SU-DHL-6 (cell line): ENCODE measurements at regions not wholly inside any gene's neighbourhood (a gene's known extent, or its start where the extent isn't known, plus 50 kb on each side); places are given as distances from the start of the nearest gene placed in this dataset.

ENCODE experiments used
- H2AFZ ChIP-seq: fragments of 200-600 bp; sonication (generic); 2 replicates; pipeline ENCODE4 v1.6.1; 2014; ENCODE audit warnings: low read depth, mild to moderate bottlenecking, moderate library complexity, mixed read lengths, antibody characterized with exemption, low read length; ENCODE audit not compliant: severe bottlenecking
- H3F3A ChIP-seq: fragments of 200-600 bp; shearing (Covaris generic); 2 replicates; pipeline ENCODE4 v1.6.0; 2016; ENCODE audit warnings: antibody characterized with exemption, mild to moderate bottlenecking; ENCODE audit not compliant: insufficient read depth
- H3K27ac ChIP-seq: fragments of 200-600 bp; sonication (generic); 2 replicates; pipeline ENCODE4 v1.5.1; 2016; ENCODE audit warnings: low read depth, mild to moderate bottlenecking, low read length, moderate library complexity, mixed read lengths
- H3K27me3 ChIP-seq: fragments of 200-600 bp; sonication (generic), shearing (Covaris generic); 2 replicates; pipeline ENCODE4 v1.6.0; 2014; ENCODE audit warnings: mild to moderate bottlenecking, low read length
- H3K36me3 ChIP-seq: fragments of 200-600 bp; sonication (generic); 2 replicates; pipeline ENCODE4 v1.6.1; 2014; ENCODE audit warnings: mild to moderate bottlenecking, low read length, mixed read lengths
- H3K4me2 ChIP-seq: fragments of 300-600, 200-600 bp; shearing (Covaris generic), sonication (generic); 2 replicates; pipeline ENCODE4 v1.6.0; 2014; ENCODE audit warnings: low read length, low read depth, mild to moderate bottlenecking; ENCODE audit not compliant: poor library complexity, severe bottlenecking
- H3K4me3 ChIP-seq: fragments of 200-600 bp; sonication (generic); 2 replicates; pipeline ENCODE4 v1.5.1; 2014; ENCODE audit warnings: antibody characterized with exemption, low read length, mild to moderate bottlenecking, mixed read lengths; ENCODE audit not compliant: insufficient read depth, poor library complexity, severe bottlenecking
- H3K79me2 ChIP-seq: fragments of 200-600 bp; sonication (generic); 2 replicates; pipeline ENCODE4 v1.6.1; 2014; ENCODE audit warnings: mild to moderate bottlenecking, low read length, moderate library complexity; ENCODE audit not compliant: insufficient read depth
- H3K9ac ChIP-seq: fragments of 200-600 bp; sonication (generic); 2 replicates; pipeline ENCODE4 v1.7.0; 2014; ENCODE audit warnings: mild to moderate bottlenecking, low read length
- H3K9me2 ChIP-seq: fragments of 200-600 bp; sonication (generic); replicated peaks from 2 replicates; pipeline ENCODE4 v1.6.1; 2014; ENCODE audit warnings: low read length; ENCODE audit not compliant: insufficient read depth
- H3K9me3 ChIP-seq: fragments of 200-600 bp; sonication (generic); 2 replicates; pipeline ENCODE4 v1.6.1; 2014; ENCODE audit warnings: low read length, mixed read lengths; ENCODE audit not compliant: insufficient read depth
- H4K20me1 ChIP-seq: fragments of 200-600 bp; sonication (generic); 2 replicates; pipeline ENCODE4 v1.6.1; 2014; ENCODE audit warnings: low read depth, mild to moderate bottlenecking, antibody characterized with exemption, low read length, moderate library complexity, mixed read lengths
- EZH2phosphoT487 ChIP-seq: fragments of 200-600 bp; sonication (generic), shearing (Covaris generic); conservative IDR thresholded peaks from 2 replicates; pipeline ENCODE4 v1.6.1; 2018; ENCODE audit warnings: mild to moderate bottlenecking, antibody characterized with exemption, low read length, moderate library complexity, mixed read lengths
- TF ChIP-seq, protein P1 (sequence below): fragments of 200-600 bp; sonication (generic); IDR thresholded peaks from one replicate; pipeline ENCODE4 v1.5.1; 2017; ENCODE audit warnings: antibody characterized with exemption, mild to moderate bottlenecking, low read length, moderate library complexity; ENCODE audit not compliant: insufficient read depth, poor library complexity, severe bottlenecking

DNA sequence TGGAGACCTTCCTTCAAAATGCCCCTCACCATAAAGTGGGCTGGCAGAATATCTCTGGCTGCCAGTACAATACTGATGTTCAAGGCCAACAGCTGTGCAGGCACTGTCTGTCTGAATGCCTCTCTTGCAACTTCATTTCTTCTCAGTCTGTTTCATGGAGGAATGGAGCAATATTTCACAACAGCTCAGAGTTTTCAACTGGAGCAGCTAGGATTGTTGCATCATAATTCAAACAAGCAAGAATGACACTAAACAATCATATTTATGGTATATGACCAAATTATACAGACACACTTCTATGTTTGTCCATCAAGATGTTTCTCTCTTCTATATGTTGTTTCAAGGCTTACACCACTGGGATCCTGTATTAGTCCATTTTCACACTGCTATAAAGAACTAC is 444.2 kb downstream of the LRATD1 start:
- no peak overlapping the region for H2AFZ ChIP-seq
- no peaks in the 10 kb centered on the region for H3F3A ChIP-seq
- no peak overlapping the region for H3K4me2 ChIP-seq
- H3K4me3 ChIP-seq, result no peak overlapping the region
- no peak overlapping the region for H3K27ac ChIP-seq
- TF ChIP-seq EZH2phosphoT487, result no peak
- TF ChIP-seq, protein P1, sequence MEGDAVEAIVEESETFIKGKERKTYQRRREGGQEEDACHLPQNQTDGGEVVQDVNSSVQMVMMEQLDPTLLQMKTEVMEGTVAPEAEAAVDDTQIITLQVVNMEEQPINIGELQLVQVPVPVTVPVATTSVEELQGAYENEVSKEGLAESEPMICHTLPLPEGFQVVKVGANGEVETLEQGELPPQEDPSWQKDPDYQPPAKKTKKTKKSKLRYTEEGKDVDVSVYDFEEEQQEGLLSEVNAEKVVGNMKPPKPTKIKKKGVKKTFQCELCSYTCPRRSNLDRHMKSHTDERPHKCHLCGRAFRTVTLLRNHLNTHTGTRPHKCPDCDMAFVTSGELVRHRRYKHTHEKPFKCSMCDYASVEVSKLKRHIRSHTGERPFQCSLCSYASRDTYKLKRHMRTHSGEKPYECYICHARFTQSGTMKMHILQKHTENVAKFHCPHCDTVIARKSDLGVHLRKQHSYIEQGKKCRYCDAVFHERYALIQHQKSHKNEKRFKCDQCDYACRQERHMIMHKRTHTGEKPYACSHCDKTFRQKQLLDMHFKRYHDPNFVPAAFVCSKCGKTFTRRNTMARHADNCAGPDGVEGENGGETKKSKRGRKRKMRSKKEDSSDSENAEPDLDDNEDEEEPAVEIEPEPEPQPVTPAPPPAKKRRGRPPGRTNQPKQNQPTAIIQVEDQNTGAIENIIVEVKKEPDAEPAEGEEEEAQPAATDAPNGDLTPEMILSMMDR, result no peak
- no peaks in the 10 kb centered on the region for H3K9me2 ChIP-seq
- H3K9ac ChIP-seq, result no peak overlapping the region
- no peaks in the 10 kb centered on the region for H3K36me3 ChIP-seq
- H3K27me3 ChIP-seq, result no peaks in the 10 kb centered on the region
- no peaks in the 10 kb centered on the region for H4K20me1 ChIP-seq
- no peaks in the 10 kb centered on the region for H3K79me2 ChIP-seq
- H3K9me3 ChIP-seq, result no peaks in the 10 kb centered on the region

DNA sequence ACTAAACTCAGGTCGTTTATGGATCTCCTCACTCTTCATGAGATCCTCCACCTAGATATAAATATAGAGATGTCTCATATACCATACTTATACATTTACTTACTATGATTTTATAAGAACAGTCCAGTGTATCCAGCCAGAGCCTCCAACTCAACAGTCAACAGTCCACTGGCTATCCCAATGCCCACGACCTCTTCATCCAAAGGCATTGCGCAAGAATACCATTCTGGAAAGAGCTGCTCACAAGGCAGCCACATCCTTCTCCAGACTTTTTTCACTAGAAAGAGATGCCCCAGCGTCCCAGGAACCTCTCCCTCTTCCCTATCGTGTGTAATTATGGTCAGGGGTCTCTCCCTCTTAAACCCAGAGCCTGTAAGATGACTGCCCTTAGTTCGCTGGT is 448.8 kb downstream of the LRATD1 start:
- Histone ChIP-seq H2AFZ (no peak overlapping the region), H3K9me2 (no peaks in the 10 kb centered on the region), H3F3A (no peaks in the 10 kb centered on the region), H4K20me1 (no peaks in the 10 kb centered on the region), H3K9me3 (no peaks in the 10 kb centered on the region), H3K27me3 (no peaks in the 10 kb centered on the region), H3K4me2 (no peak overlapping the region), H3K4me3 (no peak overlapping the region), H3K36me3 (no peaks in the 10 kb centered on the region), H3K79me2 (no peaks in the 10 kb centered on the region), H3K27ac (no peak overlapping the region), H3K9ac (no peak overlapping the region)
- no peak for TF ChIP-seq EZH2phosphoT487
- TF ChIP-seq, protein P1, result no peak

DNA sequence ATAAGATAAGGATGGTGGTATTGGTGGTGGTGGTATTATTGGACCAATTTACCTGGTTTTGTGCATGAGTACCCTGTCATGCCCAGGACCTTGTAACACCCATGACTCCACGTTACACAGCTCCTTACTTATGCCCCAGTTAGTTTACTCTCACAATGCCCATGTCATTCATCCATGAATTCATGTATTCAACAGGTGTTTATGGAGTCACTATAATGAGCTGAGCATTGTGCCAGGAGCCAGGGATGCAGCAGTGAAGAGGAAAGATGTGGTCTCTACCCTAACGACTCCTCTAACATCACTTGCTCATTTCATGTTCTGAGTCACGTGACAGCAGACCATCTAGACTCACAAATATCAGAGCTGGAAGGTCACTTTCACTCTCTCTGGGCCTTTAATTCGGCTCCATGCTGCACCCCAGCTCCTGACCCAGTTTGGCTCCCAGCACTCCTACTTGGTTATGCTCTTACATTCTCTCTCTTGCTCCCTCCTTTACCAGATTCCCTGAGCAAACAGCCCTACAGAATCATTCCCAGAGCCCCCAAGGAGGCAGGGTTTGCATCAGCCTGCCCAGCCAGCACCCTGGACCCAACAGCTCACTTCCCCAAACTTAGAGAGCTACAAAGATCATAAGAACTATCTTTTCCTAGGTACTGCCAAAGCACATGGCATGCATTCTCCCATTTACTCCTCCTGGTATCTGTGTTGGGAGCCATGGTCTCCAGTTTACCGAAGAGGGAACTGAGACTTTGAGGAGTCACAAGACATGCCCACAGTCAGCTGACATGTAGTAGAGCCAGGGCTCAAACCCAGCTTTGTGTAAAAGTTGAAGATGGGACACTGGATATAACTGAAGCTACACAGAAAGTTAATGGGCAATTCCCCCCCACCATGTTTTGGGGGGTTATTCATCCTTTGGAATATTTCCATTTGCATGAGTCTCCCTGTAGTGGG is 449.9 kb downstream of the LRATD1 start:
- no peak overlapping the region for H2AFZ ChIP-seq
- no peaks in the 10 kb centered on the region for H3F3A ChIP-seq
- no peaks in the 10 kb centered on the region for H3K79me2 ChIP-seq
- H3K4me3 ChIP-seq, result no peak overlapping the region
- no peaks in the 10 kb centered on the region for H4K20me1 ChIP-seq
- H3K9ac ChIP-seq, result no peak overlapping the region
- H3K27me3 ChIP-seq, result no peaks in the 10 kb centered on the region
- H3K36me3 ChIP-seq, result no peaks in the 10 kb centered on the region
- no peak overlapping the region for H3K4me2 ChIP-seq
- H3K27ac ChIP-seq, result no peak overlapping the region
- H3K9me3 ChIP-seq, result no peaks in the 10 kb centered on the region
- no peaks in the 10 kb centered on the region for H3K9me2 ChIP-seq
- TF ChIP-seq, protein P1, result no peak
- TF ChIP-seq EZH2phosphoT487, result no peak
